ENCODE measurements at regions not wholly inside any gene's neighbourhood (a gene's known extent, or its start where the extent isn't known, plus 50 kb on each side); places are given as distances from the start of the nearest gene placed in this dataset.
A peak's percentile ranks its signal among the peaks of the same experiment; 100 is the strongest.

DNA sequence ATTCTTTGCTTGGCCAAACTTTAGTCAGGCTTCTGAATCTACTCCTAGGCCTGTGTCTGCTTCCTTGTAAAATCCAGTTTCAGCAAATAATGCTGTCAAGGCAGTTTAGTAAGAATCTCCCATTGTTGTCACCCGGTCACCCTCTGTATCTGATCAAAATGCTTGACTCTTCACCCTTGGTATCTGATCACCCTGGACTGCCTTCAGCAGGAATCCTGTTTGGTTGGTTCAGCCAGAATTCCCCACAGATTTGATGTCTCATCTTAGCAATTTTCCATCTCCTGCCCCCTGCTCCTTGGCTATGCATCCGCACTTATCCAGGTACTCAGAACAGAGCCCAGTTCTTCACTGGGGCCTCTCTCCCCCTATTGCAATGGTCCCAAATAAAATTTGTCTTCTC, 172.4 kb upstream of the UBL3 start:
- H3K4me2 ChIP-seq (ENCODE audit: low read length, poor library complexity, severe bottlenecking), result no peak overlapping the region
- no peak overlapping the region for H2BK15ac ChIP-seq (ENCODE audit: low read depth, poor library complexity, severe bottlenecking)
- H2BK120ac ChIP-seq (ENCODE audit: low read depth, low read length), result no peak overlapping the region
- no peak overlapping the region for H3K18ac ChIP-seq (ENCODE audit: low read depth in 1 of 2, low read length in 2 of 2)
- H3K36me3 ChIP-seq (ENCODE audit: control insufficient read depth in 1 of 2, insufficient read depth in 2 of 2, low read depth in 1 of 2, low read length in 2 of 2), result no peaks in the 10 kb centered on the region
- H3K79me1 ChIP-seq (replicated peaks; ENCODE audit: low read length, poor library complexity, severe bottlenecking), result no peaks in the 10 kb centered on the region
- no peak overlapping the region for H3K27ac ChIP-seq (ENCODE audit: low read length, poor library complexity, severe bottlenecking)
- H4K91ac ChIP-seq (ENCODE audit: low read length), result no peak overlapping the region
- H3K4me3 ChIP-seq (ENCODE audit: insufficient read depth in 1 of 2, low read depth in 1 of 2, low read length in 2 of 2), result no peak overlapping the region
- H2AK5ac ChIP-seq (ENCODE audit: low read length, severe bottlenecking), result no peak overlapping the region
- no peak overlapping the region for H2BK12ac ChIP-seq (ENCODE audit: low read length in 2 of 2)
- H3K9ac ChIP-seq (ENCODE audit: low read length), result no peak overlapping the region
- H3K27me3 ChIP-seq (ENCODE audit: control insufficient read depth in 1 of 2, insufficient read depth in 1 of 2, low read length in 2 of 2), result no peaks in the 10 kb centered on the region
- H3K4ac ChIP-seq (ENCODE audit: low read depth in 1 of 2, low read length in 2 of 2), result no peak overlapping the region
- no peak overlapping the region for H4K8ac ChIP-seq (ENCODE audit: low read length)
- no peak overlapping the region for H3K23ac ChIP-seq (ENCODE audit: low read length in 2 of 2)
- H2BK5ac ChIP-seq (ENCODE audit: low read depth, low read length, poor library complexity, severe bottlenecking), result no peak overlapping the region
- no peak overlapping the region for H2AFZ ChIP-seq (ENCODE audit: low read depth, low read length)
- peaks cover 10% of the 10 kb centered on the region for H3K4me1 ChIP-seq (ENCODE audit: control insufficient read depth, insufficient read depth, low read depth, low read length)
- H3K9me3 ChIP-seq (ENCODE audit: control insufficient read depth, low read length), result no peaks in the 10 kb centered on the region
- no peak for DNase-seq
- H3K14ac ChIP-seq (ENCODE audit: low read length in 2 of 2), result no peak overlapping the region
- WGBS, result 98% methylated on average over 2 of the region's 2 CpGs

- no peak overlapping the region for H3K14ac ChIP-seq (ENCODE audit: low read length in 2 of 2)
- H4K8ac ChIP-seq (ENCODE audit: low read length), result no peak overlapping the region
- DNase-seq, result no peak
- no peaks in the 10 kb centered on the region for H3K36me3 ChIP-seq (ENCODE audit: control insufficient read depth in 1 of 2, insufficient read depth in 2 of 2, low read depth in 1 of 2, low read length in 2 of 2)
- no peak overlapping the region for H3K27ac ChIP-seq (ENCODE audit: low read length, poor library complexity, severe bottlenecking)
- no peak overlapping the region for H3K9ac ChIP-seq (ENCODE audit: low read length)
- H2AK5ac ChIP-seq (ENCODE audit: low read length, severe bottlenecking), result no peak overlapping the region
- 93% methylated on average over 10 of the region's 10 CpGs for WGBS
- peaks cover 11% of the 10 kb centered on the region for H3K4me1 ChIP-seq (ENCODE audit: control insufficient read depth, insufficient read depth, low read depth, low read length)
- no peak overlapping the region for H3K4ac ChIP-seq (ENCODE audit: low read depth in 1 of 2, low read length in 2 of 2)
- H2BK120ac ChIP-seq (ENCODE audit: low read depth, low read length), result no peak overlapping the region
- H3K9me3 ChIP-seq (ENCODE audit: control insufficient read depth, low read length), result no peaks in the 10 kb centered on the region
- no peak overlapping the region for H2AFZ ChIP-seq (ENCODE audit: low read depth, low read length)
- H3K18ac ChIP-seq (ENCODE audit: low read depth in 1 of 2, low read length in 2 of 2), result no peak overlapping the region
- no peak overlapping the region for H4K91ac ChIP-seq (ENCODE audit: low read length)
- no peaks in the 10 kb centered on the region for H3K27me3 ChIP-seq (ENCODE audit: control insufficient read depth in 1 of 2, insufficient read depth in 1 of 2, low read length in 2 of 2)
- no peaks in the 10 kb centered on the region for H3K79me1 ChIP-seq (replicated peaks; ENCODE audit: low read length, poor library complexity, severe bottlenecking)
- H2BK15ac ChIP-seq (ENCODE audit: low read depth, poor library complexity, severe bottlenecking), result no peak overlapping the region
- no peak overlapping the region for H3K4me2 ChIP-seq (ENCODE audit: low read length, poor library complexity, severe bottlenecking)
- H3K4me3 ChIP-seq (ENCODE audit: insufficient read depth in 1 of 2, low read depth in 1 of 2, low read length in 2 of 2), result no peak overlapping the region
- H3K23ac ChIP-seq (ENCODE audit: low read length in 2 of 2), result no peak overlapping the region
- no peak overlapping the region for H2BK5ac ChIP-seq (ENCODE audit: low read depth, low read length, poor library complexity, severe bottlenecking)
- no peak overlapping the region for H2BK12ac ChIP-seq (ENCODE audit: low read length in 2 of 2)
These were observed 171.8 kb upstream of the UBL3 start for GRCh38 chr13:30022256-30022655.

DNA sequence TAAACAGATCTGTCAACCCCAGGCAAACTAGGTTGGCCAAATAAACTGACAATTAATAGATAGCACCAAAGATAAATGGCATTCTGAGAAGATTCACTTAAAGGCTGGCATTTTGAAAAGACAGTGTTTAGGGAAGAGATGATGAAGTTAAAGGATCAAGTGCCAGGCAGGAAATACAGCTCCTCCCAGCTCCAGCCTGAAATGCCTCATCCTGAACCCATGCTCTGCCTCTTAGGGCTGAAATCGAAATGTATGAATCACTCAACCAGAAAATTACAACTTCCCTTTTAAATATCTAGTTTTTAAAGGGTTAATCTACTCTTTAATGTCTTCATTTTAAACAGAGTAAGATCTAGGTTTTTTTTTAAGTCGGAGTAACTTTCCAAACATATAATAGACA, 171.2 kb upstream of the UBL3 start:
- Histone ChIP-seq H3K36me3 (ENCODE audit: control insufficient read depth in 1 of 2, insufficient read depth in 2 of 2, low read depth in 1 of 2, low read length in 2 of 2) (no peaks in the 10 kb centered on the region), H3K14ac (ENCODE audit: low read length in 2 of 2) (no peak overlapping the region), H3K27ac (ENCODE audit: low read length, poor library complexity, severe bottlenecking) (no peak overlapping the region), H3K4ac (ENCODE audit: low read depth in 1 of 2, low read length in 2 of 2) (no peak overlapping the region), H3K9ac (ENCODE audit: low read length) (peak overlapping the region; percentile 49), H3K23ac (ENCODE audit: low read length in 2 of 2) (no peak overlapping the region), H2BK5ac (ENCODE audit: low read depth, low read length, poor library complexity, severe bottlenecking) (no peak overlapping the region), H2AK5ac (ENCODE audit: low read length, severe bottlenecking) (no peak overlapping the region), H2AFZ (ENCODE audit: low read depth, low read length) (no peak overlapping the region), H2BK15ac (ENCODE audit: low read depth, poor library complexity, severe bottlenecking) (no peak overlapping the region), H2BK120ac (ENCODE audit: low read depth, low read length) (no peak overlapping the region), H2BK12ac (ENCODE audit: low read length in 2 of 2) (no peak overlapping the region), H3K4me3 (ENCODE audit: insufficient read depth in 1 of 2, low read depth in 1 of 2, low read length in 2 of 2) (no peak overlapping the region), H3K79me1 (replicated peaks; ENCODE audit: low read length, poor library complexity, severe bottlenecking) (no peaks in the 10 kb centered on the region), H3K18ac (ENCODE audit: low read depth in 1 of 2, low read length in 2 of 2) (no peak overlapping the region), H4K91ac (ENCODE audit: low read length) (no peak overlapping the region), H3K4me2 (ENCODE audit: low read length, poor library complexity, severe bottlenecking) (no peak overlapping the region), H3K9me3 (ENCODE audit: control insufficient read depth, low read length) (no peaks in the 10 kb centered on the region), H4K8ac (ENCODE audit: low read length) (no peak overlapping the region), H3K4me1 (ENCODE audit: control insufficient read depth, insufficient read depth, low read depth, low read length) (peaks cover 11% of the 10 kb centered on the region), H3K27me3 (ENCODE audit: control insufficient read depth in 1 of 2, insufficient read depth in 1 of 2, low read length in 2 of 2) (no peaks in the 10 kb centered on the region)
- DNase-seq, result no peak
- no CpG with 5 or more reads among the region's 2 CpGs for WGBS

GRCh38 chr13:30020726-30021312, 170.4 kb upstream of the UBL3 start:
- no peak overlapping the region for H3K4me3 ChIP-seq (ENCODE audit: insufficient read depth in 1 of 2, low read depth in 1 of 2, low read length in 2 of 2)
- H3K23ac ChIP-seq (ENCODE audit: low read length in 2 of 2), result no peak overlapping the region
- no peak overlapping the region for H3K27ac ChIP-seq (ENCODE audit: low read length, poor library complexity, severe bottlenecking)
- no peak overlapping the region for H3K14ac ChIP-seq (ENCODE audit: low read length in 2 of 2)
- peak overlapping the region; percentile 12 for H4K91ac ChIP-seq (ENCODE audit: low read length)
- H3K4ac ChIP-seq (ENCODE audit: low read depth in 1 of 2, low read length in 2 of 2), result no peak overlapping the region
- no peak overlapping the region for H4K8ac ChIP-seq (ENCODE audit: low read length)
- no peak overlapping the region for H2BK12ac ChIP-seq (ENCODE audit: low read length in 2 of 2)
- peaks cover 0 to 1% of the 10 kb centered on the region in 2 experiments for H3K27me3 ChIP-seq (ENCODE audit: control insufficient read depth in 1 of 2, insufficient read depth in 1 of 2, low read length in 2 of 2)
- peak; percentile 7 for DNase-seq
- H3K9ac ChIP-seq (ENCODE audit: low read length), result peak overlapping the region; percentile 49
- H2BK5ac ChIP-seq (ENCODE audit: low read depth, low read length, poor library complexity, severe bottlenecking), result no peak overlapping the region
- no peaks in the 10 kb centered on the region for H3K36me3 ChIP-seq (ENCODE audit: control insufficient read depth in 1 of 2, insufficient read depth in 2 of 2, low read depth in 1 of 2, low read length in 2 of 2)
- H2BK120ac ChIP-seq (ENCODE audit: low read depth, low read length), result no peak overlapping the region
- no peaks in the 10 kb centered on the region for H3K9me3 ChIP-seq (ENCODE audit: control insufficient read depth, low read length)
- H2AFZ ChIP-seq (ENCODE audit: low read depth, low read length), result no peak overlapping the region
- no peak overlapping the region for H2BK15ac ChIP-seq (ENCODE audit: low read depth, poor library complexity, severe bottlenecking)
- H2AK5ac ChIP-seq (ENCODE audit: low read length, severe bottlenecking), result no peak overlapping the region
- no peak overlapping the region for H3K4me2 ChIP-seq (ENCODE audit: low read length, poor library complexity, severe bottlenecking)
- WGBS, result 77% methylated on average over 4 of the region's 4 CpGs
- no peaks in the 10 kb centered on the region for H3K79me1 ChIP-seq (replicated peaks; ENCODE audit: low read length, poor library complexity, severe bottlenecking)
- peaks cover 6% of the 10 kb centered on the region for H3K4me1 ChIP-seq (ENCODE audit: control insufficient read depth, insufficient read depth, low read depth, low read length)
- H3K18ac ChIP-seq (ENCODE audit: low read depth in 1 of 2, low read length in 2 of 2), result no peak overlapping the region

Data from mesenchymal stem cell (in vitro differentiated cells and primary cell).